ENCODE measurements at regions not wholly inside any gene's neighbourhood (a gene's known extent, or its start where the extent isn't known, plus 50 kb on each side); places are given as distances from the start of the nearest gene placed in this dataset.

- no peak overlapping the region for H4K8ac ChIP-seq (ENCODE audit: low read depth, low read length)
- H3K79me1 ChIP-seq (ENCODE audit: low read depth, low read length) = no peaks in the 10 kb centered on the region
- no peak overlapping the region for H3K4ac ChIP-seq (ENCODE audit: low read length)
- H3K18ac ChIP-seq (ENCODE audit: low read length) = no peak overlapping the region
- no peak overlapping the region for H3K9ac ChIP-seq (ENCODE audit: low read depth, low read length, poor library complexity)
- H3K23ac ChIP-seq (ENCODE audit: low read depth, low read length, poor library complexity) = no peak overlapping the region
- no peak overlapping the region for H2BK15ac ChIP-seq (ENCODE audit: low read length)
- no peak overlapping the region for H3K27ac ChIP-seq (replicated peaks; ENCODE audit: low read length)
- no CpG with 5 or more reads among the region's 3 CpGs for WGBS, 2 donors (ENCODE audit: extremely low coverage in 2 of 2, insufficient read length in 2 of 2, insufficient replicate concordance in 1 of 2)
- H2AK5ac ChIP-seq (ENCODE audit: low read depth, low read length) = no peak overlapping the region
- no peak overlapping the region for H2BK5ac ChIP-seq (ENCODE audit: low read length)
- H3K4me3 ChIP-seq (ENCODE audit: low read length in 2 of 2) = no peak overlapping the region
- no peak overlapping the region for H3K4me2 ChIP-seq (ENCODE audit: insufficient read depth, low read length, poor library complexity, severe bottlenecking)
- H3K4me1 ChIP-seq (ENCODE audit: control insufficient read depth in 2 of 2, insufficient read depth in 1 of 2, low read depth in 1 of 2, low read length in 2 of 2) = no peaks in the 10 kb centered on the region
- H3K14ac ChIP-seq (ENCODE audit: low read length) = no peak overlapping the region
- no peak overlapping the region for H2BK12ac ChIP-seq (ENCODE audit: low read length)
- no peak overlapping the region for H2BK120ac ChIP-seq (ENCODE audit: low read depth, low read length)
- no peaks in the 10 kb centered on the region for H3K27me3 ChIP-seq (ENCODE audit: control insufficient read depth in 3 of 3, insufficient read depth in 3 of 3, low read depth in 1 of 3, low read length in 3 of 3)
- no peak overlapping the region for H2AFZ ChIP-seq (ENCODE audit: low read length)
- no peak for DNase-seq (ENCODE audit: low spot score)
- H4K91ac ChIP-seq (ENCODE audit: low read depth, low read length, poor library complexity) = no peak overlapping the region
- H3K9me3 ChIP-seq (replicated peaks in 1 of 2; ENCODE audit: control insufficient read depth in 2 of 2, insufficient read depth in 1 of 2, low read depth in 1 of 2, low read length in 2 of 2) = peaks cover 0 to 5% of the 10 kb centered on the region in 2 donors
- no peaks in the 10 kb centered on the region for H3K36me3 ChIP-seq (replicated peaks in 1 of 2; ENCODE audit: control insufficient read depth in 2 of 2, insufficient read depth in 2 of 2, low read length in 2 of 2)
These were observed 212.2 kb upstream of the CENPE start for GRCh38 chr4:103410386-103410785.

GRCh38 chr4:103405415-103405814, 207.3 kb upstream of the CENPE start:
- no peaks in the 10 kb centered on the region for H3K36me3 ChIP-seq (replicated peaks in 1 of 2; ENCODE audit: control insufficient read depth in 2 of 2, insufficient read depth in 2 of 2, low read length in 2 of 2)
- H3K79me1 ChIP-seq (ENCODE audit: low read depth, low read length) = no peaks in the 10 kb centered on the region
- H3K4me3 ChIP-seq (ENCODE audit: low read length in 2 of 2) = no peak overlapping the region
- H3K18ac ChIP-seq (ENCODE audit: low read length) = no peak overlapping the region
- no peak overlapping the region for H4K8ac ChIP-seq (ENCODE audit: low read depth, low read length)
- H2BK15ac ChIP-seq (ENCODE audit: low read length) = no peak overlapping the region
- H3K4me2 ChIP-seq (ENCODE audit: insufficient read depth, low read length, poor library complexity, severe bottlenecking) = no peak overlapping the region
- no peak overlapping the region for H3K9ac ChIP-seq (ENCODE audit: low read depth, low read length, poor library complexity)
- no peak overlapping the region for H3K23ac ChIP-seq (ENCODE audit: low read depth, low read length, poor library complexity)
- H3K4ac ChIP-seq (ENCODE audit: low read length) = no peak overlapping the region
- no peak overlapping the region for H2AK5ac ChIP-seq (ENCODE audit: low read depth, low read length)
- DNase-seq (ENCODE audit: low spot score) = no peak
- no peaks in the 10 kb centered on the region for H3K9me3 ChIP-seq (replicated peaks in 1 of 2; ENCODE audit: control insufficient read depth in 2 of 2, insufficient read depth in 1 of 2, low read depth in 1 of 2, low read length in 2 of 2)
- H2BK5ac ChIP-seq (ENCODE audit: low read length) = no peak overlapping the region
- H3K27me3 ChIP-seq (ENCODE audit: control insufficient read depth in 3 of 3, insufficient read depth in 3 of 3, low read depth in 1 of 3, low read length in 3 of 3) = no peaks in the 10 kb centered on the region
- no peak overlapping the region for H2BK120ac ChIP-seq (ENCODE audit: low read depth, low read length)
- H3K4me1 ChIP-seq (ENCODE audit: control insufficient read depth in 2 of 2, insufficient read depth in 1 of 2, low read depth in 1 of 2, low read length in 2 of 2) = peaks cover 2% of the 10 kb centered on the region in 2 donors
- no peak overlapping the region for H3K27ac ChIP-seq (replicated peaks; ENCODE audit: low read length)
- no peak overlapping the region for H3K14ac ChIP-seq (ENCODE audit: low read length)
- no peak overlapping the region for H2BK12ac ChIP-seq (ENCODE audit: low read length)
- no peak overlapping the region for H2AFZ ChIP-seq (ENCODE audit: low read length)
- no peak overlapping the region for H4K91ac ChIP-seq (ENCODE audit: low read depth, low read length, poor library complexity)

- no peak overlapping the region for H2BK120ac ChIP-seq (ENCODE audit: low read depth, low read length)
- H3K4me2 ChIP-seq (ENCODE audit: insufficient read depth, low read length, poor library complexity, severe bottlenecking) = no peak overlapping the region
- H3K36me3 ChIP-seq (replicated peaks in 1 of 2; ENCODE audit: control insufficient read depth in 2 of 2, insufficient read depth in 2 of 2, low read length in 2 of 2) = no peaks in the 10 kb centered on the region
- H3K4me1 ChIP-seq (ENCODE audit: control insufficient read depth in 2 of 2, insufficient read depth in 1 of 2, low read depth in 1 of 2, low read length in 2 of 2) = peaks cover 2% of the 10 kb centered on the region in 2 donors
- no peak overlapping the region for H4K91ac ChIP-seq (ENCODE audit: low read depth, low read length, poor library complexity)
- H3K4ac ChIP-seq (ENCODE audit: low read length) = no peak overlapping the region
- no peak overlapping the region for H4K8ac ChIP-seq (ENCODE audit: low read depth, low read length)
- DNase-seq (ENCODE audit: low spot score) = no peak
- no peak overlapping the region for H2AK5ac ChIP-seq (ENCODE audit: low read depth, low read length)
- no peak overlapping the region for H2BK5ac ChIP-seq (ENCODE audit: low read length)
- H3K18ac ChIP-seq (ENCODE audit: low read length) = no peak overlapping the region
- H2BK15ac ChIP-seq (ENCODE audit: low read length) = no peak overlapping the region
- H2BK12ac ChIP-seq (ENCODE audit: low read length) = no peak overlapping the region
- H3K27me3 ChIP-seq (ENCODE audit: control insufficient read depth in 3 of 3, insufficient read depth in 3 of 3, low read depth in 1 of 3, low read length in 3 of 3) = no peaks in the 10 kb centered on the region
- no peak overlapping the region for H2AFZ ChIP-seq (ENCODE audit: low read length)
- H3K27ac ChIP-seq (replicated peaks; ENCODE audit: low read length) = no peak overlapping the region
- no peak overlapping the region for H3K4me3 ChIP-seq (ENCODE audit: low read length in 2 of 2)
- H3K9ac ChIP-seq (ENCODE audit: low read depth, low read length, poor library complexity) = no peak overlapping the region
- WGBS, 2 donors (ENCODE audit: extremely low coverage in 2 of 2, insufficient read length in 2 of 2, insufficient replicate concordance in 1 of 2) = no CpG with 5 or more reads among the region's 2 CpGs
- no peaks in the 10 kb centered on the region for H3K79me1 ChIP-seq (ENCODE audit: low read depth, low read length)
- no peak overlapping the region for H3K23ac ChIP-seq (ENCODE audit: low read depth, low read length, poor library complexity)
- no peaks in the 10 kb centered on the region for H3K9me3 ChIP-seq (replicated peaks in 1 of 2; ENCODE audit: control insufficient read depth in 2 of 2, insufficient read depth in 1 of 2, low read depth in 1 of 2, low read length in 2 of 2)
- H3K14ac ChIP-seq (ENCODE audit: low read length) = no peak overlapping the region
These were observed 205.5 kb upstream of the CENPE start for GRCh38 chr4:103403619-103404018.

- H3K18ac ChIP-seq (ENCODE audit: low read length) = no peak overlapping the region
- no peak overlapping the region for H4K8ac ChIP-seq (ENCODE audit: low read depth, low read length)
- DNase-seq (ENCODE audit: low spot score) = no peak
- H4K91ac ChIP-seq (ENCODE audit: low read depth, low read length, poor library complexity) = no peak overlapping the region
- H2AFZ ChIP-seq (ENCODE audit: low read length) = no peak overlapping the region
- H2BK12ac ChIP-seq (ENCODE audit: low read length) = no peak overlapping the region
- H2BK120ac ChIP-seq (ENCODE audit: low read depth, low read length) = no peak overlapping the region
- no peak overlapping the region for H3K14ac ChIP-seq (ENCODE audit: low read length)
- no peak overlapping the region for H3K23ac ChIP-seq (ENCODE audit: low read depth, low read length, poor library complexity)
- H2AK5ac ChIP-seq (ENCODE audit: low read depth, low read length) = no peak overlapping the region
- H3K36me3 ChIP-seq (replicated peaks in 1 of 2; ENCODE audit: control insufficient read depth in 2 of 2, insufficient read depth in 2 of 2, low read length in 2 of 2) = no peaks in the 10 kb centered on the region
- no peaks in the 10 kb centered on the region for H3K27me3 ChIP-seq (ENCODE audit: control insufficient read depth in 3 of 3, insufficient read depth in 3 of 3, low read depth in 1 of 3, low read length in 3 of 3)
- H3K9me3 ChIP-seq (replicated peaks in 1 of 2; ENCODE audit: control insufficient read depth in 2 of 2, insufficient read depth in 1 of 2, low read depth in 1 of 2, low read length in 2 of 2) = no peaks in the 10 kb centered on the region
- no peak overlapping the region for H3K4me3 ChIP-seq (ENCODE audit: low read length in 2 of 2)
- H3K4me1 ChIP-seq (ENCODE audit: control insufficient read depth in 2 of 2, insufficient read depth in 1 of 2, low read depth in 1 of 2, low read length in 2 of 2) = peaks cover 2% of the 10 kb centered on the region in 2 donors
- H3K27ac ChIP-seq (replicated peaks; ENCODE audit: low read length) = no peak overlapping the region
- no CpG with 5 or more reads among the region's 2 CpGs for WGBS, 2 donors (ENCODE audit: extremely low coverage in 2 of 2, insufficient read length in 2 of 2, insufficient replicate concordance in 1 of 2)
- H3K9ac ChIP-seq (ENCODE audit: low read depth, low read length, poor library complexity) = no peak overlapping the region
- no peaks in the 10 kb centered on the region for H3K79me1 ChIP-seq (ENCODE audit: low read depth, low read length)
- no peak overlapping the region for H2BK5ac ChIP-seq (ENCODE audit: low read length)
- no peak overlapping the region for H3K4me2 ChIP-seq (ENCODE audit: insufficient read depth, low read length, poor library complexity, severe bottlenecking)
- no peak overlapping the region for H2BK15ac ChIP-seq (ENCODE audit: low read length)
- no peak overlapping the region for H3K4ac ChIP-seq (ENCODE audit: low read length)
These were observed 204.1 kb upstream of the CENPE start for GRCh38 chr4:103402198-103402597.
